Left lobe of liver (tissue), 2 donors: ENCODE measurements at regions not wholly inside any gene's neighbourhood (a gene's known extent, or its start where the extent isn't known, plus 50 kb on each side); places are given as distances from the start of the nearest gene placed in this dataset.

Source experiments
- ATAC-seq: fragments of 200-7000 bp; cut with Tn5 transposase; one replicate; pipeline ENCODE4 v1.9.1; 2020; ENCODE audit warnings: mild to moderate bottlenecking, moderate library complexity
- DNase-seq: peaks from one replicate; pipeline ENCODE4 v3.0.0-alpha.2; 2020; ENCODE audit warnings: low spot score
- donor health status: DM: no; HTN: no; CAD: no; lungs with moderate emphysema.
- donor health status: DM: no; HTN: yes; CAD: no.

GRCh38 chr21:17442165-17442564, 70.7 kb upstream of the CXADR start:
- ATAC-seq: peak; percentile 11
- DNase-seq: no peak

- DNase-seq (no peak), ATAC-seq (no peak)
These were observed 68.0 kb upstream of the CXADR start for GRCh38 chr21:17444828-17445227.

DNA sequence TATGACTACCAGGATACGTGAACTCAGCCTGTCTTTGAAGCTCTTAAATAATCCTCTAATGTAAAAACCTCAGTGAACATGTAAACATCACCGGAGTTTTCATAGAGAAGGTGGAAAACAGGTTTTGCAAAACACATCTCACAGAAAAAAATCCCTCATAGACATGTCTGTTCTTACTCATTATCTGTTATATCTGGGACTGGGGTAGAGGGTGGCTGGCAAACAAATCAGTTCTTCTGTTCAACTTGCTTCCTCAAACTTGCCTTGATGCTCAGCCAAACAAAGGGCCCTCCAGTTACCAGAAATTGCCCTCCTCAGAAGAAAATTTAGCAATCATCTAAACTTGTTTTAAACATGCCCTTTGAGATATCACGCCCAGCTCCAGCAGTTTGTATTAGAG, 66.1 kb upstream of the CXADR start:
- ATAC-seq (peak; percentile 15), DNase-seq (no peak)

GRCh38 chr21:17449701-17450100, 63.1 kb upstream of the CXADR start:
- no peak for ATAC-seq
- no peak for DNase-seq

GRCh38 chr21:17451364-17451891, 61.4 kb upstream of the CXADR start:
- DNase-seq (no peak), ATAC-seq (peak; percentile 65)

DNA sequence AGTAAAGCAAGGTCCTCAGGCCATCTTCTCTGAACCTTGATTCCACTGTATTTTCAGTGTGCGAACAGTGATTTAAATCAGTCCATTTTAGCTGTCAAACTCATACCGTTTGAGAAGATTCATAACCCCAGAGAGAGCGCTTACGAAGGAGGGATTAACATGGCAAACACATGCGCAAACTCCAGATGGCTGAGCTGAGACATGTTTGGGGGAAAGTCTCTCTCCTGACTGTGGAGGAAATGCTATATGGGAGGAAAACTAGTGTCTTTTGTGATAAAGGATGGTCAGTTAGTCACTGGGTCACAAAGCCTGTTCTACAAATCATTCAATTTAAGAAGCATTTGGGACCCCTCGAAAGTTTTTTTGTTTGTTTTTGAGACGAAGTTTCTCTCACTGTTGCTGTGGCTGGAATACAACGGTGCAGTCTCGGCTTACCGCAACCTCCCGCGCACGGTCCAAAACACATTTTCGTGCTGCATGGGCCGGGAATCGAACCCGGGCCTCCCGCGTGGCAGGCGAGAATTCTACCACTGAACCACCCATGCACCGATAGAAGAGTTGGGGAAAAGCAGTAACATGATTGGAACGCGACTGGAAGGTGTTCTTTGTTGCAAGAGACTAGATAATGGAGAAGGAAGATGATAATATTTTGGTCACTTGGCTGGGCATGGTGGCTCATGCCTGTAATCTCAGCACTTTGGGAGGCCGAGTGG, 58.4 kb upstream of the CXADR start:
- no peak for DNase-seq
- ATAC-seq: peak; percentile 60

- ATAC-seq (no peak), DNase-seq (no peak)
These were observed 57.9 kb upstream of the CXADR start for GRCh38 chr21:17455028-17455353.

GRCh38 chr21:17455451-17455850, 57.4 kb upstream of the CXADR start:
- peak; percentile 27 for ATAC-seq
- DNase-seq: no peak

GRCh38 chr21:17458279-17458678, 54.6 kb upstream of the CXADR start:
- no peak for DNase-seq
- ATAC-seq: no peak

- DNase-seq (no peak), ATAC-seq (no peak)
These were observed 52.7 kb upstream of the CXADR start for GRCh38 chr21:17460094-17460493.

GRCh38 chr21:17461014-17461413, 51.8 kb upstream of the CXADR start:
- ATAC-seq (peak; percentile 31), DNase-seq (peak; percentile 61)

GRCh38 chr21:17461582-17461981, 51.3 kb upstream of the CXADR start:
- DNase-seq (no peak), ATAC-seq (no peak)

DNA sequence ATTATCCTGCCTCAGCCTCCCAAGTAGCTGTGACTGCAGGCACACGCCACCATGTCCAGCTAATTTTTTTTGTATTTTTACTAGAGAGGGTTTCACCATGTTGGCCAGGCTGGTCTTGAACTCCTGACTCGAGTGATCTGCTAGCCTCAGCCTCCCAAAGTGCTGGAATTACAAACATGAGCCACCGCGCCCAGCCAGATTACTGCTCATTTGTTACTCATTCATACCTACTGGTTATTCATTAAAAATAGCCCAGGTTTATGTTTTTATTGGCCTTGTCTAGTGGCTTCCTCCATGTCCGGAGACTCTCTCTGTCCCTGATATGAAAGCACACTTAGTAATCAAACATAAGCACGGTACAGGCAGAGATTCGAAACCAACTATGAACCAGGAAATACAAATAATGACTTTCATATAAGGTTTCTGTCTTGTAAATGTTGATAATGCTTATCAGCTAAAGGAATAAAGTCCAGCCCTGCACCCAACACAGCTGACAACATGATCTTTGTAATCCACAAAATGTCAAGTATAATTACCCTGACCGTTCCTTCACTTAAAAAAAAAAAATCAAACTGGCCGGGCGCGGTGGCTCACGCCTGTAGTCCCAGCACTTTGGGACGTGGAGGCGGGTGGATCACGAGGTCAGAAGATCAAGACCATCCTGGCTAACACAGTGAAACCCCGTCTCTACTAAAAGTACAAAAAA, 50.4 kb upstream of the CXADR start:
- DNase-seq: peak; percentile 73
- ATAC-seq: peak; percentile 89
